Nephron (organoid): ENCODE measurements at regions not wholly inside any gene's neighbourhood (a gene's known extent, or its start where the extent isn't known, plus 50 kb on each side); places are given as distances from the start of the nearest gene placed in this dataset.

Source experiments
- H3K27ac Mint-ChIP-seq, 3 experiments: 2 replicates each; pipeline ENCODE4 v1.8.0; 2020; ENCODE audit warnings: mixed read lengths in 3 of 3, mild to moderate bottlenecking in 2 of 3, moderate library complexity in 1 of 3
- H3K27me3 Mint-ChIP-seq: 2 replicates; pipeline ENCODE4 v1.8.0; 2021; ENCODE audit warnings: low read depth, mild to moderate bottlenecking, moderate library complexity, mixed read lengths
- H3K36me3 Mint-ChIP-seq: 2 replicates; pipeline ENCODE4 v1.8.0; 2020; ENCODE audit warnings: low read depth, mixed read lengths
- H3K4me1 Mint-ChIP-seq: 2 replicates; pipeline ENCODE4 v1.8.0; 2020; ENCODE audit warnings: mixed read lengths
- H3K4me3 Mint-ChIP-seq, 3 experiments: 2 replicates each; pipeline ENCODE4 v1.8.0; 2020; ENCODE audit warnings: mild to moderate bottlenecking in 3 of 3, mixed read lengths in 3 of 3, moderate library complexity in 2 of 3
- H3K9me3 Mint-ChIP-seq: 2 replicates; pipeline ENCODE4 v1.8.0; 2020; ENCODE audit warnings: mixed read lengths
- CTCF ChIP-seq, 3 experiments: fragments of 200-600 bp; sonication (generic); IDR thresholded peaks; one replicate each; pipeline ENCODE4 v1.5.0; 2021; ENCODE audit warnings: antibody characterized with exemption in 3 of 3; ENCODE audit not compliant: unreplicated experiment in 3 of 3

GRCh38 chr3:55282994-55283393, 204.1 kb downstream of the WNT5A start:
- peaks cover 8% of the 10 kb centered on the region for H3K4me1 Mint-ChIP-seq
- peaks cover 10% of the 10 kb centered on the region for H3K27me3 Mint-ChIP-seq
- H3K9me3 Mint-ChIP-seq: no peaks in the 10 kb centered on the region
- H3K4me3 Mint-ChIP-seq: no peak overlapping the region
- no peak for TF ChIP-seq CTCF (IDR thresholded peaks at IDR 0.05; ENCODE audit: unreplicated experiment in 3 of 3)
- no peaks in the 10 kb centered on the region for H3K36me3 Mint-ChIP-seq
- no peak overlapping the region for H3K27ac Mint-ChIP-seq

DNA sequence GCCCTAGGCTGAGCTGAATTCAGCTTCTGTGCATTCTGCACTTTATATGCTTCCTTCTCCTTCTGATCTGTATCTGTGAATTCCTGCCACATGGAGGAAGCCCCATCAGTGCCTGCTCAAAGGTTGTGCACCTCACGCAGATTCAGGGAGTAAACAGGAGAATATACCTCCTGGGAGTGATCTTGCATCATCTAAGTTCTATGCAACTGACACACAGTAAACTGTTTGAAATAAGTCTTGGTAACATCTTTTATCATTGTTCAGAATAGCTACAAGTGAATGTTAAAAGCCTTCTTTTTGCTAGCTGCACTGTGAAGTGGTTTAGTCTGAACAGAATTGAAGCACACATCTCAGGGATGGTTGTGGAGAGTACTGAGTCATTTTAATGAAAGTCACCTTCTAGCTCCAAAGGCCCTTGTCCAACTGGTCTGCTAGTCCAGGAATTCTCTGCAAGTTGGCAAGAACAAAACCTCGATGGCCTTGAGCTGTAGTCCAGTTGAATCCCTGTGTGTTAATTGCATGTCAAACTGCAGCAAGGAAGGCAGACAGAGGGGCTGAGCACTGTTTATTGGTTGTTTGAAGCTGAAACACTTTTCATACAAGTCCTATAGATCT, 215.0 kb downstream of the WNT5A start:
- Mint-ChIP-seq H3K4me1 (no peaks in the 10 kb centered on the region), H3K36me3 (no peaks in the 10 kb centered on the region), H3K4me3 (no peak overlapping the region), H3K27me3 (peaks cover 7% of the 10 kb centered on the region), H3K9me3 (no peaks in the 10 kb centered on the region), H3K27ac (no peak overlapping the region)
- no peak for TF ChIP-seq CTCF (IDR thresholded peaks at IDR 0.05; ENCODE audit: unreplicated experiment in 3 of 3)

DNA sequence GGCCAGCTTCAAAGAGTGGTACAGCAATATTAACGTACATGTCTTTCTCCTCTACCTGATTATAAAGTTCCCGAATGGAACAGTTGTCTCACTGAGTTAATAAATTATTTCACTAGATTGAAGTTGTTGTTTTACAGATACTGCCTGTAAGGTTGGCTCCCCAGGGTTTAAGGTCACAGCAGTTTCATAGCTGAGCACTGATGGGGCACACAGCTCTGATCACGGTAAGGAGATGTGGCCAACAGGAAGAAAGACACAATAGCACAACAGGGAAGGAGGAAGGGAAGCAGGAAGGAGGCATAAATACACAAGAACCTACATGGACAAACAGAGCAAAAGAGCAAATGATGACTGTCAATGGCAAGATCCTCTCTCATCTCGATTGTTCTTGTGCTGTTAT, 215.6 kb downstream of the WNT5A start:
- H3K4me3 Mint-ChIP-seq: no peak overlapping the region

GRCh38 chr3:55270976-55271375, 216.1 kb downstream of the WNT5A start:
- peaks cover 7% of the 10 kb centered on the region for H3K27me3 Mint-ChIP-seq
- H3K4me3 Mint-ChIP-seq: no peak overlapping the region
- no peak overlapping the region for H3K27ac Mint-ChIP-seq
- TF ChIP-seq CTCF (IDR thresholded peaks at IDR 0.05; ENCODE audit: unreplicated experiment in 3 of 3): no peak
- no peaks in the 10 kb centered on the region for H3K36me3 Mint-ChIP-seq
- no peaks in the 10 kb centered on the region for H3K9me3 Mint-ChIP-seq
- no peaks in the 10 kb centered on the region for H3K4me1 Mint-ChIP-seq

More for the DNA sequence above, 215.6 kb downstream of the WNT5A start:
- Mint-ChIP-seq H3K27ac (peak overlapping the region in 1 of 3 experiments; percentile 4), H3K4me1 (no peaks in the 10 kb centered on the region), H3K9me3 (no peaks in the 10 kb centered on the region), H3K27me3 (peaks cover 7% of the 10 kb centered on the region), H3K36me3 (no peaks in the 10 kb centered on the region)
- no peak for TF ChIP-seq CTCF (IDR thresholded peaks at IDR 0.05; ENCODE audit: unreplicated experiment in 3 of 3)

DNA sequence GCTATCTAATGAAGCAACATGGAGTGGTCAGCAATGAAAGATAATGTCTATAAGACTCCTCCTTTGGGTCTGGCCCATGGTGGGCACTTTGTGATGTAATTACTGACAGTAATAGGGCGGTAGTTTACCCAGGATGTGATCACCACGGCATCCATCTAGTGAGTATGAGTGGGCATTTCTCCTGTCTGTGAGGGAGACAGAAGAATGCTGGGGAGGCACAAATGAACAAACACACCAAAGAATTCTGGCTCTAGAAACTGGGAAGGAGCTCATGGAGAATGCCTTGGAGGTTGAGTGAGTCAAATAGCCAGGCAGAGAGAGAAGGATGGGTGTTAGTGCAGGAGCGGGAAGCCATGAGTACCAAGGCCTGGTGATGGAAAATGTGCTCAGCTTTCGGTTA, 217.5 kb downstream of the WNT5A start:
- Mint-ChIP-seq H3K36me3 (no peaks in the 10 kb centered on the region), H3K27me3 (peaks cover 7% of the 10 kb centered on the region), H3K4me1 (no peaks in the 10 kb centered on the region), H3K4me3 (no peak overlapping the region), H3K27ac (no peak overlapping the region), H3K9me3 (no peaks in the 10 kb centered on the region)
- no peak for TF ChIP-seq CTCF (IDR thresholded peaks at IDR 0.05; ENCODE audit: unreplicated experiment in 3 of 3)

DNA sequence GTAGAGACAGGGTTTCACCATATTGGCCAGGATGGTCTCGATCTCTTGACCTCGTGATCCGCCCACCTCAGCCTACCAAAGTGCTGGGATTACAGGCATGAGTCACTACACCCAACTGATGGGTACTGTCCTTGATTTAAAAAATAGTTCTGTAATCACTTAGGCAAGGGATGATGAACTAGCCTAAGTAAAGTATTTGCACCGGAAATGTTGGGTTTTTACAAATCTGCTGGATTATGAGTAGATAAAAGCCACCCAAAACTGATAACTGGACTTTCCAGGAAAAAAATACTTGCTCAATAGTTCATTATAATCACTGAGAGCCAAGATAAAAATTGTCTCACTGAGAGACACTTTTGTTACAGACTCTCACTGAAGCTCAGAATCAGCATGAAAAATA, 218.0 kb downstream of the WNT5A start:
- peaks cover 2% of the 10 kb centered on the region for H3K9me3 Mint-ChIP-seq
- H3K27me3 Mint-ChIP-seq: peaks cover 4% of the 10 kb centered on the region
- TF ChIP-seq CTCF (IDR thresholded peaks at IDR 0.05; ENCODE audit: unreplicated experiment in 3 of 3): no peak
- no peak overlapping the region for H3K27ac Mint-ChIP-seq
- no peaks in the 10 kb centered on the region for H3K4me1 Mint-ChIP-seq
- H3K4me3 Mint-ChIP-seq: no peak overlapping the region
- no peaks in the 10 kb centered on the region for H3K36me3 Mint-ChIP-seq
